ENCODE measurements at regions not wholly inside any gene's neighbourhood (a gene's known extent, or its start where the extent isn't known, plus 50 kb on each side); places are given as distances from the start of the nearest gene placed in this dataset.

DNA sequence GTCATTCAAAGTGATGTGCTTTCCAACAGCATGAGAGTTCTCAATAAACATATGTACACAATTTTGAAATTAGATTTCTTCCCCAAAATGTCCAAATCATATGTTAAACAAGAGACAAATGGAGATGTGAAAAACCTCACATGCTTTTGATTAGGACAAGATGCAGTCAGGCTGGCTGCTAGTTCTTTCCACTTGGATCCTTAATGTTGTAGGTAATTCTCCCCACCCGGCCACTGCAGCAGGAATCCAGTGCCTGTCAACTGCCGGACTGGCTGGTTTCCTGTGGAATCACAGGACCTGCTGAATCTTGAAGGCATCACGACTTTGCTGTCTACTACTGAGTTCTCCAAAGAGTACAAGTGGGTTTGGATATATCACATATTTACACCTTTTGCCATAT lies 138.6 kb upstream of the AKR1E2 start:
- ATAC-seq (ENCODE audit: low read depth) (no peak), DNase-seq (no peak)
- H3K27ac Mint-ChIP-seq: no peak overlapping the region
- TF ChIP-seq, protein P1, sequence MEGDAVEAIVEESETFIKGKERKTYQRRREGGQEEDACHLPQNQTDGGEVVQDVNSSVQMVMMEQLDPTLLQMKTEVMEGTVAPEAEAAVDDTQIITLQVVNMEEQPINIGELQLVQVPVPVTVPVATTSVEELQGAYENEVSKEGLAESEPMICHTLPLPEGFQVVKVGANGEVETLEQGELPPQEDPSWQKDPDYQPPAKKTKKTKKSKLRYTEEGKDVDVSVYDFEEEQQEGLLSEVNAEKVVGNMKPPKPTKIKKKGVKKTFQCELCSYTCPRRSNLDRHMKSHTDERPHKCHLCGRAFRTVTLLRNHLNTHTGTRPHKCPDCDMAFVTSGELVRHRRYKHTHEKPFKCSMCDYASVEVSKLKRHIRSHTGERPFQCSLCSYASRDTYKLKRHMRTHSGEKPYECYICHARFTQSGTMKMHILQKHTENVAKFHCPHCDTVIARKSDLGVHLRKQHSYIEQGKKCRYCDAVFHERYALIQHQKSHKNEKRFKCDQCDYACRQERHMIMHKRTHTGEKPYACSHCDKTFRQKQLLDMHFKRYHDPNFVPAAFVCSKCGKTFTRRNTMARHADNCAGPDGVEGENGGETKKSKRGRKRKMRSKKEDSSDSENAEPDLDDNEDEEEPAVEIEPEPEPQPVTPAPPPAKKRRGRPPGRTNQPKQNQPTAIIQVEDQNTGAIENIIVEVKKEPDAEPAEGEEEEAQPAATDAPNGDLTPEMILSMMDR (IDR thresholded peaks at IDR 0.05): no peak
- H3K4me1 Mint-ChIP-seq: peaks cover 10% of the 10 kb centered on the region
- no peak overlapping the region for H3K4me3 Mint-ChIP-seq
- intact Hi-C loops (cut with micrococcal nuclease): no loop called here
- ChIA-PET CTCF (no interaction called here), POLR2A (no interaction called here)
- no peaks in the 10 kb centered on the region for H3K36me3 Mint-ChIP-seq (ENCODE audit: low read depth)
- H3K27me3 Mint-ChIP-seq: peaks cover 3% of the 10 kb centered on the region
- H3K9me3 Mint-ChIP-seq: no peaks in the 10 kb centered on the region

- ATAC-seq (ENCODE audit: low read depth): no peak
- TF ChIP-seq, protein P1 (IDR thresholded peaks at IDR 0.05): no peak
- Mint-ChIP-seq H3K36me3 (ENCODE audit: low read depth) (no peaks in the 10 kb centered on the region), H3K27me3 (peaks cover 3% of the 10 kb centered on the region), H3K4me1 (peaks cover 10% of the 10 kb centered on the region), H3K27ac (no peak overlapping the region), H3K9me3 (no peaks in the 10 kb centered on the region), H3K4me3 (no peak overlapping the region)
- intact Hi-C loops (cut with micrococcal nuclease): no loop called here
- DNase-seq: no peak
- CTCF ChIA-PET: no interaction called here
- POLR2A ChIA-PET: no interaction called here
These were observed 139.4 kb upstream of the AKR1E2 start for GRCh38 chr10:4686644-4686996.

GRCh38 chr10:4685904-4686643 lies 139.9 kb upstream of the AKR1E2 start:
- Mint-ChIP-seq H3K36me3 (ENCODE audit: low read depth) (no peaks in the 10 kb centered on the region), H3K27me3 (peaks cover 3% of the 10 kb centered on the region), H3K9me3 (no peaks in the 10 kb centered on the region), H3K4me3 (no peak overlapping the region), H3K27ac (no peak overlapping the region), H3K4me1 (peaks cover 10% of the 10 kb centered on the region)
- TF ChIP-seq, protein P1 (IDR thresholded peaks at IDR 0.05): no peak
- DNase-seq (no peak), ATAC-seq (ENCODE audit: low read depth) (no peak)
- intact Hi-C loops (cut with micrococcal nuclease): no loop called here
- CTCF ChIA-PET: no interaction called here
- POLR2A ChIA-PET: no interaction called here

GRCh38 chr10:4685491-4685890 lies 140.5 kb upstream of the AKR1E2 start:
- CTCF ChIA-PET: no interaction called here
- peaks cover 10% of the 10 kb centered on the region for H3K4me1 Mint-ChIP-seq
- H3K9me3 Mint-ChIP-seq: no peaks in the 10 kb centered on the region
- no peaks in the 10 kb centered on the region for H3K36me3 Mint-ChIP-seq (ENCODE audit: low read depth)
- H3K27ac Mint-ChIP-seq: no peak overlapping the region
- DNase-seq: no peak
- intact Hi-C loops (cut with micrococcal nuclease): no loop called here
- H3K27me3 Mint-ChIP-seq: peaks cover 3% of the 10 kb centered on the region
- H3K4me3 Mint-ChIP-seq: no peak overlapping the region
- no peak for ATAC-seq (ENCODE audit: low read depth)
- TF ChIP-seq, protein P1 (IDR thresholded peaks at IDR 0.05): no peak
- POLR2A ChIA-PET: no interaction called here

DNA sequence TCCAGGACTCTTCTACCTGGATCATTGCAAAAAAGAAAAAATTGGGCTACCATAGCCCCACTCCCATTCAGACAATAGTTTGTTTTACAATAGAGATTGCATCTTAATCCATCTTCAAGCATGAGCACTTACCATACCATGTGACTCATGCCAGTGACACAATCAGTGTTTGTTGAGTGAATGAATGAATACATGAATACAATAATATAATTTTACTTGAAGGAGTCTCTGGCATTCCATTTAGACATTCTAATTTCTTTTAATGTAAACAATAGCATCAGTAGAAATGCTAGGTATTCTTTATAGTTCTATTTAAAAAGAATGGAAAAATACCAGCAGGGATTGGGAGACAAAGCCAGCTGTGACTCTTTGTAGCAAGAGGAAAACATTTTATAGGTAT lies 141.6 kb upstream of the AKR1E2 start:
- TF ChIP-seq, protein P1 (IDR thresholded peaks at IDR 0.05): no peak
- intact Hi-C loops (cut with micrococcal nuclease): no loop called here
- Mint-ChIP-seq H3K4me1 (peaks cover 10% of the 10 kb centered on the region), H3K27ac (no peak overlapping the region), H3K4me3 (no peak overlapping the region), H3K9me3 (no peaks in the 10 kb centered on the region), H3K36me3 (ENCODE audit: low read depth) (no peaks in the 10 kb centered on the region), H3K27me3 (peaks cover 3% of the 10 kb centered on the region)
- ATAC-seq (ENCODE audit: low read depth) (no peak), DNase-seq (no peak)
- POLR2A ChIA-PET: no interaction called here
- CTCF ChIA-PET: no interaction called here
